CD4-positive, CD25-positive, alpha-beta regulatory T cell (primary cell): ENCODE measurements at regions not wholly inside any gene's neighbourhood (a gene's known extent, or its start where the extent isn't known, plus 50 kb on each side); places are given as distances from the start of the nearest gene placed in this dataset.

Experiments
- ATAC-seq, 2 donors: fragments of 150-1000 bp; cut with Tn5 transposase; one replicate each; pipeline ENCODE4 v1.10.0; 2021; ENCODE audit warnings: low read depth in 2 of 2, moderate number of reproducible peaks in 2 of 2, moderate library complexity in 1 of 2
- DNase-seq, 3 donors: peaks; one replicate each; pipeline versions ENCODE4 v3.0.0 to v3.0.0-alpha.2; 2012 to 2022; ENCODE audit warnings: mixed read lengths in 1 of 3
- H3K27ac ChIP-seq: one replicate; pipeline ENCODE4 v1.7.0; 2013; ENCODE audit warnings: mild to moderate bottlenecking, low read length; ENCODE audit not compliant: insufficient read depth, poor library complexity, severe bottlenecking
- H3K27me3 ChIP-seq: one replicate; pipeline ENCODE4 v1.7.0; 2013; ENCODE audit warnings: low read length; ENCODE audit not compliant: control insufficient read depth, insufficient read depth
- H3K36me3 ChIP-seq: one replicate; pipeline ENCODE4 v1.7.0; 2013; ENCODE audit warnings: mild to moderate bottlenecking, low read length, moderate library complexity; ENCODE audit not compliant: control insufficient read depth, insufficient read depth
- H3K4me1 ChIP-seq: 2 replicates; pipeline ENCODE4 v1.7.0; 2013; ENCODE audit warnings: mild to moderate bottlenecking, low read length; ENCODE audit not compliant: insufficient read depth, control insufficient read depth, poor library complexity, severe bottlenecking
- H3K4me3 ChIP-seq: one replicate; pipeline ENCODE4 v1.7.0; 2013; ENCODE audit warnings: low read depth, mild to moderate bottlenecking, low read length, moderate library complexity
- H3K9me3 ChIP-seq, 2 experiments: 1 replicate in 1 of 2; 2 replicates in 1 of 2; pipeline ENCODE4 v1.7.0; 2013; ENCODE audit warnings: low read length in 2 of 2, mild to moderate bottlenecking in 1 of 2, moderate library complexity in 1 of 2; ENCODE audit not compliant: control insufficient read depth in 2 of 2
- H3K27ac Mint-ChIP-seq, 3 donors: one replicate each; pipeline ENCODE4 v1.8.0; 2020 to 2022; ENCODE audit warnings: mild to moderate bottlenecking in 3 of 3, mixed read lengths in 3 of 3, moderate library complexity in 2 of 3
- H3K27me3 Mint-ChIP-seq: one replicate; pipeline ENCODE4 v1.8.0; 2022; ENCODE audit warnings: mild to moderate bottlenecking, mixed read lengths
- H3K36me3 Mint-ChIP-seq: one replicate; pipeline ENCODE4 v1.8.0; 2020; ENCODE audit warnings: mixed read lengths
- H3K4me1 Mint-ChIP-seq, 4 donors: one replicate each; pipeline ENCODE4 v1.8.0; 2020 to 2022; ENCODE audit warnings: mixed read lengths in 4 of 4, mild to moderate bottlenecking in 1 of 4
- H3K4me3 Mint-ChIP-seq, 4 donors: one replicate each; pipeline ENCODE4 v1.8.0; 2020 to 2022; ENCODE audit warnings: mild to moderate bottlenecking in 4 of 4, mixed read lengths in 4 of 4, moderate library complexity in 3 of 4
- H3K9me3 Mint-ChIP-seq, 7 donors: one replicate each; pipeline ENCODE4 v1.8.0; 2020 to 2022; ENCODE audit warnings: mixed read lengths in 7 of 7, mild to moderate bottlenecking in 3 of 7, moderate library complexity in 2 of 7

- Mint-ChIP-seq H3K9me3 (peaks cover 0 to 5% (median 0%) of the 10 kb centered on the region in 7 donors), H3K27ac (no peak overlapping the region), H3K36me3 (no peaks in the 10 kb centered on the region), H3K4me1 (no peaks in the 10 kb centered on the region), H3K4me3 (no peak overlapping the region), H3K27me3 (no peaks in the 10 kb centered on the region)
- Histone ChIP-seq H3K9me3 (no peaks in the 10 kb centered on the region), H3K4me3 (no peak overlapping the region), H3K4me1 (no peaks in the 10 kb centered on the region), H3K36me3 (no peaks in the 10 kb centered on the region), H3K27ac (no peak overlapping the region), H3K27me3 (no peaks in the 10 kb centered on the region)
- ATAC-seq: no peak
- peak in 1 of 3 donors; percentile 4 for DNase-seq
These were observed 294.1 kb upstream of the SFRP2 start for GRCh38 chr4:154082760-154083535.

DNA sequence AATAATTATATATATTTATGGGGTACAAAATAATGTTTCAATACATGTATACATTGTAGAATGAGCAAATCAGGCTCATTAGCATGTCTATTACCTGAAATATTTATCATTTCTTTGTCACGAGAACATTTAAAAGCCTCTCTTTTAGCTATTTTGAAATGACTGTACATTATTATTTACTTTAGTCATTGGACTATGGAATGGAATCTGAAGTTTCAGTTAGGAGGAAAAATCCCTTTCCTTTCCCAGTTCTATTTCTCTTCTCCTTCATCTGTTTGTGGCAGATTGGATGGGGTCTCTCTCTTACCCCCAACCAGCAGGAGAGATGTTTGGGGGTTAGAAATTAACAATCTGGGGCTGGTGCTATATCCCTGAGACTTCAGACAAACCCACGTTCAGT, 292.5 kb upstream of the SFRP2 start:
- H3K27me3 ChIP-seq: no peaks in the 10 kb centered on the region

GRCh38 chr4:154078504-154079350, 289.8 kb upstream of the SFRP2 start:
- Mint-ChIP-seq H3K36me3 (no peaks in the 10 kb centered on the region), H3K4me3 (no peak overlapping the region), H3K4me1 (no peaks in the 10 kb centered on the region), H3K27me3 (no peaks in the 10 kb centered on the region), H3K27ac (no peak overlapping the region), H3K9me3 (peaks cover 0 to 2% (median 0%) of the 10 kb centered on the region in 7 donors)
- no peak for DNase-seq
- Histone ChIP-seq H3K4me3 (no peak overlapping the region), H3K9me3 (no peaks in the 10 kb centered on the region), H3K36me3 (no peaks in the 10 kb centered on the region), H3K27ac (no peak overlapping the region), H3K4me1 (no peaks in the 10 kb centered on the region), H3K27me3 (no peaks in the 10 kb centered on the region)
- no peak for ATAC-seq

More for the DNA sequence above, 292.5 kb upstream of the SFRP2 start:
- Histone ChIP-seq H3K36me3 (no peaks in the 10 kb centered on the region), H3K27ac (no peak overlapping the region), H3K9me3 (no peaks in the 10 kb centered on the region), H3K4me3 (no peak overlapping the region), H3K4me1 (no peaks in the 10 kb centered on the region)
- Mint-ChIP-seq H3K27me3 (no peaks in the 10 kb centered on the region), H3K27ac (no peak overlapping the region), H3K9me3 (peaks cover 0 to 3% (median 0%) of the 10 kb centered on the region in 7 donors), H3K4me3 (no peak overlapping the region), H3K4me1 (no peaks in the 10 kb centered on the region), H3K36me3 (no peaks in the 10 kb centered on the region)
- no peak for ATAC-seq
- DNase-seq: no peak

GRCh38 chr4:154076921-154077320, 288.0 kb upstream of the SFRP2 start:
- no peak overlapping the region for H3K4me3 ChIP-seq
- H3K4me3 Mint-ChIP-seq: no peak overlapping the region
- H3K27me3 Mint-ChIP-seq: peaks cover 5% of the 10 kb centered on the region
- H3K36me3 Mint-ChIP-seq: no peaks in the 10 kb centered on the region
- H3K4me1 ChIP-seq: no peaks in the 10 kb centered on the region
- peaks cover 0 to 4% (median 0%) of the 10 kb centered on the region in 7 donors for H3K9me3 Mint-ChIP-seq
- ATAC-seq (no peak), DNase-seq (no peak)
- no peak overlapping the region for H3K27ac Mint-ChIP-seq
- no peaks in the 10 kb centered on the region for H3K4me1 Mint-ChIP-seq
- no peaks in the 10 kb centered on the region for H3K9me3 ChIP-seq
- no peak overlapping the region for H3K27ac ChIP-seq
- H3K27me3 ChIP-seq: no peaks in the 10 kb centered on the region
- H3K36me3 ChIP-seq: no peaks in the 10 kb centered on the region

DNA sequence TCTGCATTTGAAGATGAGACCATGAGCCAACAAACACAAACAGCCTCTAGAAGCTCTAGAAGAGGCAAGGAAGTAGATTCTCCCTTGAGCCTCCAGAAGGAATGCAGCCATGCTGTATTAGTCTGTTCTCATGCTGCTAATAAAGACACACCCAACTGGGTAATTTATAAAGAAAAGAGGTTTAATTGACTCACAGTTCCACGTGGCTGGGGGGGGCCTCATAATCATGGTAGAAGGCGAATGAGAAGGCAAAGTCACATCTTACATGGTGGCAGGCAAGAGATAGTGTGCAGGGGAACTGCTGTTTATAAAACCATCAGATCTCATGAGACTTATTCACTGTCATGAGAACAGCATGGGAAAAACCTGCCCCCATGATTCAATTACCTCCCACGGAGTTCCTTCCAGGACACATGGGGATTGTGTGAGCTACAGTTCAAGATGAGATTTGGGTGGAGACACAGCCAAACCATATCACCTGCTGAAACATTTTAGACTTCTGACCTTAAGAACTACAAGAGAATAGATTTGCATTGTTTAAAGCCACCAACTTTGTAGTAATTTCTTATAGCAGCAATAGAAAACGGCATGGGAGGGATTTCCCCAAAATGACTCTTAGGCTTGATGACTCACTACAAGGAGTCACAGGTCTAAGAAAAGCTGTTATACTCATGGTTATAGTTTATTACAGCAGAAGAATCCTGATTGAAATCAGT, 284.4 kb upstream of the SFRP2 start:
- Histone ChIP-seq H3K9me3 (no peaks in the 10 kb centered on the region), H3K27ac (no peak overlapping the region), H3K36me3 (no peaks in the 10 kb centered on the region), H3K4me3 (no peak overlapping the region), H3K27me3 (no peaks in the 10 kb centered on the region), H3K4me1 (no peaks in the 10 kb centered on the region)
- Mint-ChIP-seq H3K36me3 (no peaks in the 10 kb centered on the region), H3K4me1 (no peaks in the 10 kb centered on the region), H3K27ac (no peak overlapping the region), H3K9me3 (peaks cover 0 to 4% (median 1%) of the 10 kb centered on the region in 7 donors), H3K4me3 (no peak overlapping the region), H3K27me3 (peaks cover 5% of the 10 kb centered on the region)
- no peak for DNase-seq
- no peak for ATAC-seq

- Histone ChIP-seq H3K27ac (no peak overlapping the region), H3K4me1 (no peaks in the 10 kb centered on the region), H3K4me3 (no peak overlapping the region), H3K27me3 (no peaks in the 10 kb centered on the region), H3K9me3 (peaks cover 9 to 21% of the 10 kb centered on the region in 2 experiments), H3K36me3 (no peaks in the 10 kb centered on the region)
- Mint-ChIP-seq H3K27ac (no peak overlapping the region), H3K4me3 (no peak overlapping the region), H3K36me3 (no peaks in the 10 kb centered on the region), H3K9me3 (peaks cover under 1 to 24% (median 8%) of the 10 kb centered on the region in 7 donors), H3K4me1 (no peaks in the 10 kb centered on the region), H3K27me3 (peaks cover 4% of the 10 kb centered on the region)
- ATAC-seq (no peak), DNase-seq (no peak)
These were observed 278.9 kb upstream of the SFRP2 start for GRCh38 chr4:154067786-154068185.

- no peaks in the 10 kb centered on the region for H3K36me3 ChIP-seq
- DNase-seq (no peak), ATAC-seq (no peak)
- H3K36me3 Mint-ChIP-seq: no peaks in the 10 kb centered on the region
- no peaks in the 10 kb centered on the region for H3K27me3 Mint-ChIP-seq
- no peak overlapping the region for H3K4me3 Mint-ChIP-seq
- no peaks in the 10 kb centered on the region for H3K4me1 ChIP-seq
- no peak overlapping the region for H3K27ac ChIP-seq
- peaks cover 9 to 24% of the 10 kb centered on the region in 2 experiments for H3K9me3 ChIP-seq
- H3K27me3 ChIP-seq: no peaks in the 10 kb centered on the region
- H3K4me3 ChIP-seq: no peak overlapping the region
- H3K9me3 Mint-ChIP-seq: peaks cover 0 to 21% (median 8%) of the 10 kb centered on the region in 7 donors
- no peak overlapping the region for H3K27ac Mint-ChIP-seq
- H3K4me1 Mint-ChIP-seq: no peaks in the 10 kb centered on the region
These were observed 276.5 kb upstream of the SFRP2 start for GRCh38 chr4:154065368-154065767.
